ENCODE measurements at regions not wholly inside any gene's neighbourhood (a gene's known extent, or its start where the extent isn't known, plus 50 kb on each side); places are given as distances from the start of the nearest gene placed in this dataset.

DNA sequence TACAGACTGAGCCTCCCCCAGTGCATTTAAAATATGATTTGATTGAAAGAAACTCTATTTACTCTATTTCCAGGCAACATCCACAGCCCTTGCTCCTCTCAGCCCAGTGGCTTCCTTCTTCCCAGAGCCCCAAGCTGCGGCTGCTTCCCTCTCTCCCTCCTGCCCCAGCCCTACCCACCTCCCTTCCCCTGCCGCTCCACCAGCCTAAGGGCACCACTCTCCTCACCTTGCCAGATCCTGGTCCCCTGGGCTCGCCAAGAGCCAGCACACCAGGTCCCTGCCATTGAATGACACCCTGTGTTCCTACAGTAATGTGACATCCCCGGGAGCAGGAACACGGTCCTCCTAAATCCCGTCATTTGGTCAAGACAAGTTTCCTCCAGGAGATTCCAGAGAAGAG is 236.0 kb downstream of the RBFOX3 start:
- no peak for DNase-seq (ENCODE audit: low read depth in 2 of 3, low spot score in 2 of 3)

DNA sequence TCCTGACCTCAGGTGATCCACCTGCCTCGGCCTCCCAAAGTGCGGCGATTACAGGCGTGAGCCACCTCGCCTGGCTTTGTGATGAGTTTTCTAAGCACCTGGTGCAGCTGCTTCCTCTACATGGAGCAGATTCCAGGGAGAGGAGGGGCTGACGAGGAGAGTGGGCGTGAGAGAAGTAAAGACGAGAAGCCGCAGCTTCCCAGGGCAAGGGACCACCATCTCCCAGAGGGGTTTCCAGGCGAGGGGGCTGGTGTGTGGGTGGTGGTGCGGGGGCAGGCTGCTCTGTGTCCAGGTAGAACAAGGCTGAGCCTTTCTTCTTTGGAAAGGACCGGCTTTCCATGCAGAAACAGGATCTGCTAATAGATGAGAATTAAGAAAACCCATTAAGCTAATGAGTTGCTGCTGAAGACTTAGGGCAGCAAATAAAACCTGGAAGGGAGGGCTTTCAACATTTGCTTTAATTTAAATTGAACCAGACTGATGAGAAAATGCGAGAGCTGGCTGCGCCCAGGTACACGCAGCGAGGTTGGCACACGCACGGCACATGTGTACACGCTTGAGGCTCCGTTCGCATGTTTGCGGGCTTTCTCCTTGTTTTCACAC is 236.7 kb downstream of the RBFOX3 start:
- no peak for DNase-seq (ENCODE audit: low read depth in 2 of 3, low spot score in 2 of 3)

DNA sequence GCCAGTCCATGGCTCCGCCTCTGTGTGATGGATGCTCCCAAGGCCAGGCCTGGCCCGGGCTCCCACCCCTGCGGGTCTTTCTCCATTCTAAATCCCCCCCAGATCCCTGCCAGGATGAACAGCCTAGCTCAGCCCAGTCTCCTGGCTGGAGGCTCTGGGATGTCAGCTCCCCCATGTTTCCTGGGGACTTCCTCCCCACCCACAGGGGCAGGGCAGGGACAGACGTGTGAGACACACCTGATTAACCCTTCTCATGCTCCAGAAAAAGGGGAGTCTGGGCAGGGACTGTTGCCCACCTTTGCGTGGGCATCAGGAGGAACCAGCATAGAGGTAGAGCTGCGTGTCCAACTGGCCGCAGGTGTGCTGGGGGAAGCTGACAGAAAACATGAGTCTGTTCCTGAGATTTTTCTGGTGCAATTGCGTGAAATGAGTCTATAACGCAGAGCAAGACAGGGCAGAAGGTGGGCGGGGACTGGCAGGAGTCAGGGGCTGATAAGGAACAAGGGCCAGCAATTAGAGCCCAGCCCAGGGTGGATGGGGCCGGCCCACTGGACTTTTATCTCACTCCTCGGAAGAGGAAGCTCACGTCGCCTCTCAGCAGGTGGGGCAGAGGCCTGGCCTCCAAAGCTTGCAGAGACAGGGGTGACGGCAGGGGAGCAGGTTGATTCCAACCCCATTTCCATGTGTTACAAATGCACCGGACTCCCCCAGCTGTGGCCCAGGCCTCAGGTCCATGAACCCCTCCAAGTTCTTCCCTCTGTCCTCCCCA is 238.2 kb downstream of the RBFOX3 start:
- DNase-seq (ENCODE audit: low read depth in 2 of 3, low spot score in 2 of 3) = no peak

DNA sequence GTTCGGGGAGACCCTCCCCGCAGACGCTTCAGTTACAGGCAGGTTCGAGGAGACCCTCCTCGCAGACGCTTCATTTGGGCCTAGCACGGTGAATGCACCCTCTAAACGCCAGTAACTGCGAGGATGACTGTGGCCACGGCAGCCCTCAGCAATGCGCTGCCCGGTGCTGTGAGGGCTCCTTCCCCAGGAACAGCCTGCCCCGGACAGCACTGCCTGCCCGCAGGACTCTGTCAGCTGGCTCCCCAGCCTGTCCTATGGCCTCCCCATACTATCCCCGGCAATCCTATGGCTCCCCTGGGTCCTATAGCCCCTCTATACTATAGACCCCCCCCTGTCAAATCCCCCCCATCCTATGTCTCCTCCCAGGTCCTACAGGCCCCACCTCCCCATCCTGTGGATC is 238.9 kb downstream of the RBFOX3 start:
- no peak for DNase-seq (ENCODE audit: low read depth in 2 of 3, low spot score in 2 of 3)

DNA sequence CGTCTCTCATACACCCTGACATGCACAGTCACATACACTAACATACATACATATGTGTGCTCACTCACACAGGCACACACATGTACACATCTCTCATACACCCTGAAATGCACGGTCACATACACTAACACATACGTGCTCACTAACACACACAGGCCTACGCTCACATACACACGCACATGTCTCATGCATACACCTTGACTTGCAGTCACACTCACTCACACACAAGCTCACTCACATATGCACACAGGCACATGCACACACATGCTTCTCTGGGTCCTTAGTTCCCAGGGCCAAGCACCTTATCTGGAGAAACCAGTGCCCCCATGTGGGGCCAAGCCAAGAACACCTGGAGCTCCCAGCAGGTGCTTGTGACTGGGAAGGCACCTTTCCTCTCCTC is 240.3 kb downstream of the RBFOX3 start:
- no peak for DNase-seq (ENCODE audit: low read depth in 2 of 3, low spot score in 2 of 3)

DNA sequence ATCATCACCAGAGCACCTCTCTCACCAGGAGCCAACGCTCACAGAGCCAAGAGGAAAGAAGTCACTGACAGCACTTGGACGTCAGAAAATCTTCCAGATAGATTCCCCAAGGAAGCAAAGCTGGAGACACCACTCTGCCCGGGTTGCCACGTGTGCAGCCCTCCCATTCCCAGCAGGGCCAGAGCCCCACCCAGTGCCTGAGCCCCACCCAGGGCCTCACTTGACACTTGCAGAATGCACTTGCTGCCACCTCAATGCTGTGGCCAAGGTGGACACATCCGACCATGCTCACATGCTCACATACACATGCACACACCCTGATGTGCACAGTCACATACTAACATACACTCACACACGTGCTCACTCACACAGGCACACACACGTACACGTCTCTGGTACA is 240.7 kb downstream of the RBFOX3 start:
- no peak for DNase-seq (ENCODE audit: low read depth in 2 of 3, low spot score in 2 of 3)

DNA sequence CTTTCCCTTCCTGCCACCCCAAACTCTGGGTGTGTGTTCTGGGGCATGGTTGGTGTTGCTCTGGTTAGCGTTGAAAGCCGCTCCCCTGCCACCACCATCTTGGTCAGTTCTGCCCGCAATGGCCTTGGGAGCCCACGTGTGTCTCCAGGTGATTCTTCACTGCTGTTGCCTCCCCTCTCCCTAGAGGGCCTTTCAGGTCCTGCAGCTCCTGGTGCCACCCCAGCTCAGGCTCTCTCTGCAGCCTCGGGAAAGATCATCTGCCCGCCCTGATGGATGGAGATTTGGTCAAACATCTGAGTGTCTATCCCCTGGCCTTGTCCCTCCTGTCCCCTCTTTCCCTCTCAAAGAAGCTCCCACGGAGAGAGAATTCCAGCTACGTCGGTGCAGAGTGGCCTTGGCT is 241.3 kb downstream of the RBFOX3 start:
- DNase-seq (ENCODE audit: low read depth in 2 of 3, low spot score in 2 of 3) = no peak

DNA sequence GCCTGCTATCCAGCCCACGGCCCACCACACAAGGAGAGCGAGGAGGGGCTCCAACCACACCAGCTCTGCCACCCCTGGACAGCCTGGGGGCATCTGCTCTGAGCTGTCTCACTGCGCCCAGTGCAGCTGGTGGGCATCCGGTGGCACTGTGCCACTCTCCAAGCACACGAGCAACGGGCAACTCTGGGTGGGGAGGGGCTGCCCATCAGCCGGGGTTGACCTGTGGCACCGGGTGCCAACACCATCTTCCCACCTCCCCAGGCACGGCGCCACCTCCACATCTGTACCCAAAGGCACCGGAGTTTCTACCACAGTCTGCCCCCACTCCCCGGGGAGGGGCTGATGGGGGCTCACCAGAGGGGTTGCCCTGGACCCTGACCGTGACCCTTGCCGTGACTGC is 241.8 kb downstream of the RBFOX3 start:
- no peak for DNase-seq (ENCODE audit: low read depth in 2 of 3, low spot score in 2 of 3)

DNA sequence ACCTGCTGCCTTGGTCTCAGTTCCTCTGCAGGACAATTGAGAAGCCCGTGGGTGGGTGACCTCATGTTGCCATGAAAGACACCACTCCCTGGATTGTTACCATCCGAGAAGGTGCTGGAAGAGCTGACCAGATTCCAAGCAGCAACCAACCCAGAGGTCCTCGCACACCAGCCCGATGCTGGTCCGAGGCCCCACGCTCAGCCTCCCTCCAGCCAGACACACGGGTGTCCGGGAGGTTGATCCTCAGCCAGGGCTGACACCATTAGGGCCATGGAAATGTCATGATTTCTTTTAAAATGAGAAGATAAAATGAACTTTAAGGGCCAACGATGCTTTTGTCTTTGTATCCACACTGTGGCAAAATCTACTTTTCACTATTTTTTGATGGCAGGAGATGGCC is 242.3 kb downstream of the RBFOX3 start:
- DNase-seq (ENCODE audit: low read depth in 2 of 3, low spot score in 2 of 3) = no peak

DNA sequence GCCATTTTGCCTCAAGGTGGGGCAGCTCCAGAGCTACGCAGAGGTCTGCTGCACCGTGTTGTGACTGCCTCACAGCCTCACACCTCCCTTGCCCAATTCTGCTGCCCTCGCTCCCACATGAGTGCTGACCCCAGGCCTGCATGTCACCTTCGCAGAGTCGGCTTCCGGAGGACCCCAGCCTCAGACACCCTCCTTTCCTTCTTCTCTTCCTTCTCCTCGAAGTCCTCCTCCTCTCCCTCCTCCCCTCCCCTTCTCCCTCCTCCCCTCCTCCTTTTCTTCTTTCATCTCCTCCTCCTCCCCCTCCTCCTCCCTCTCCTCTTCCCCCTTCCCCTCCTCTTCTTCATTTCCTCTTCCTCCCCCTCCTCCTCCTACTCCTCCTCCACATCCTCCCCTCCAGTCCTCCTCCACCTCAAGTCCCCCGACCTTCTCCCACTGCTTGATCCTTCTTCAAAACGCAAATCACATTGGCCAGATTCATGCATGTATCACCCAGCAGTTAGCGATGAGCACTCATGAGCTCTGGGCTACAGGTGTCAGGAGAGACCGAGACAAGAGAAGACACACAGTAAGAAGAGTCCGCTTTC is 243.8 kb downstream of the RBFOX3 start:
- no peak for DNase-seq (ENCODE audit: low read depth in 2 of 3, low spot score in 2 of 3)

DNA sequence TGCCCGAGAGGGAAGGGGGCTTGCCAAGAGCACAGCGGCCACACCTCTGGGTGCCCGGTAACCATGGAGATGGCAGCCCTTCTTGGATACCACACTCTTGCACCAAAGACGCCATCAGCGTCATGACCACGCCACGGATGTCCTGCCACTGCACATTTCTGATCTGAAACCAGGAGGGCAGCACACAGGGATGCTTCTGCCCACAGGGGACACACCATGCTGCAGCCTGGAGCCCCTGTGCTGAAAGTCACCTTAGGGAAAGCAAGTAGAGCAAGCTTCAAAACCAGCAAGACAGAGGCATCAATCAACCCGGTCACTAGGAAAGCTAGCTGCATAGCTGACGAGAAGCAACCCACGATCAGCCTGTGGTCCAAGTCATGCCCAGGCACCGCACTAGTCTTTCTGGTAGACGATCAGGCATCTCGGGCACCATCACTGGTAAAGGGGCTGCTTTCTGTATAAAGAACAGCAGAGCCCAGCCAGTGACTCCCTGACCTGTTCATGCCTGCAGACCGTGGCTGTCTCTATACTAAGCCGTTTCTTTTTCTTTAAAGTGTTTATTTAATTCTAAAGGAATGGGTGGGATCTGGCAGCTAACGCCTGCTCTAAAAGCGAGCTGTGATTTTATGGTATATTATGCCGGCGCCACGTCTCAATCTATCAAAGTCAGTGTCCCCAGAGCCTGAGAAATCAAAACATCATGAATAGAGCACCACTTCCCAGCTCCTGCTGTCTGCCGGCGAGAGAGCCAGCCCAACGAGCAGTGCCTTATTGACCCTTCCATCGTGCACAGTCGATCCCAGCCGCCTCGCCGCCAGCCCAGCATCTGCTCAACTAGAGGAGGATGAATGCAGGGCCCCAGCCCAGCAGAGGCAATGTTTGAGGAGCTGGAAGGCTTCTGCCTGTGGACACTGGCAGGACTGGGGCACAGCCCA is 244.7 kb downstream of the RBFOX3 start:
- no peak for DNase-seq (ENCODE audit: low read depth in 2 of 3, low spot score in 2 of 3)

DNA sequence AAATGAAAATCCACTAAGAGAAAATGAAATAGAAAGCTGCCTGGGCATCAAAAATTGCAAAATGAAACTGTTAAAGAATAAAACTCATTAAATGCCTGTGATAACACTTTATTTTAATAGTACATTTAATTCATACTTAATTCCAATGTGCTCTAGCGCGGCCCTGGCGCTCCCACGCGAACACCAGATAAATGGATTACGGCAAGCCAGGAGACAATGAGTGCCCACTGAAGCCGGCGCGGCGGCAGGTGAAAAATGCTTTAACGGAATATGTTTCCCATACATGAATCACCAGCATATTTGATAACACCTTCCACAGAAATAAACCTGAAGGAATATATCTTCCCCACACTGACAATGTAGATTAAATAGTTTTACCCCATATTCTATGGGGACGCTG is 245.5 kb downstream of the RBFOX3 start:
- DNase-seq (ENCODE audit: low read depth in 2 of 3, low spot score in 2 of 3) = no peak

DNA sequence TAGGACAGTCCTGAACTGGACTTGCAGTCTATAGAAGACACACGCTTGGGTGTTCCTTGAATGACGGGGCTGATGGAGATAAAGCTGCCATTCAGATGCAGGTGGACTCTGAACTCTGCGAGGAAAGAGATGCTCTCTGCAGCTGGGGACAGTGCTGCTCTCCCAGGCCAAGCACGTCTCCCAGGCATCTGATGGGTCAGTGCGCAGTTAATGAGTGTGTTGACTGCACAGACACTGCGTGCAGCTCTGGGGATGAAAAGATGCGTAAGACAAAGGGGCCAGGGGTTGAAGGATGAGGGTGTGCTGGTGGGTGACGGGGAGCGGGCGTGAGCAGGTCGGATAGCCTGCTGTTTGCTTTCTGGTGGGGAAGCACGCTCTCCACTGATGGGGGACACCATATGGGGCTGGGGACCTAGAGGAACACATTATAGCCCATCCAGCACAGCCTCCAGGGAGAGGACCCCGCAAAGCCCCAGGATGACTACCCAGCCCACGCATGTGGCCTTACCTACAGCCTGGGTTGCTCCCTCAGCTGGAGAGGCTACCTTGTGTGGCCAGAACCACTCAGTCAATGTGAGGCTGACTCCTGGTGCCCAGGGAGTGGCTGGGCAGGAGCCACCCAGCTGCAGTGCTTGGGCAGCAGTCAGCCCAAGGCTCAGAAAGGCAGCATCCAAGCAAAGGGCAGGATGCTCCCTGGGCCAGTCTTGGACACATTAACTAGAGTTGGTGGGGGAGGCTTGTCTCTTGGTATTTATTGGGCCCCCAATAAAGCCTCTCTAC is 246.3 kb downstream of the RBFOX3 start:
- DNase-seq (ENCODE audit: low read depth in 2 of 3, low spot score in 2 of 3) = no peak

DNA sequence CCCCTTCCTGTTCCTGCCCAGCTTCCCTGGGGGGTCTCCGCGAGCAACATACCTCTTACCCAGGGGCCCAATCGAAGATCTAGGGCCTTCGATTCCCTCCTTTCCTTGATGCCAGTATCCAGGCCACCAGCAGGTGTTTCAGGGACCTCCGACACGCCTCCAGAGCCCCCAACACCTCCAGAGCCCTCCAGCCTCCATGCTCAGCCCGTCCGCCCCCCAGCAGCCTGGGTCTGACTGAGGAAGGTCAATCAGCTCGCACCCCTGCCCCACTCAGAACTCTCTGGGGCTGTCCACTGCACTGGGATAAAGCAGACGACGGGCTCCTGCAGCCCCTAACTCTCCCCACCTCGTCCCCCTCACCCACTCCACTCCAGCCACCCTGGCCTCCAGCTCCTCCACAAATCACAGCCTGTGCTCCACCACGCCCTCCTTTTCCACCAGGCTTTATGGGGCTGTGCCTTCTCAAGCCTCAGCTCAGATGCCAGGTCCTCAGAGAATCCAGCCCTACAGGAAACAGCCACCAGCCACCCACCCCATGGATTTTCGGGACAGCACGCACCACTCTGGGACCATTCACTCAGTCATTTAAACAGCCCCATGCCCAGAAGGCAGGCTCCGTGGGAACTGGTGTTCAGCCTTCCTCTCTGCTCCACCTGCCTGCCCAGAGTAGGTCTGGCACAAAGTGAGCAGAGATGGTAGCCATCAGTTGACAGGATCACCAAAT is 247.1 kb downstream of the RBFOX3 start:
- no peak for DNase-seq (ENCODE audit: low read depth in 2 of 3, low spot score in 2 of 3)

DNA sequence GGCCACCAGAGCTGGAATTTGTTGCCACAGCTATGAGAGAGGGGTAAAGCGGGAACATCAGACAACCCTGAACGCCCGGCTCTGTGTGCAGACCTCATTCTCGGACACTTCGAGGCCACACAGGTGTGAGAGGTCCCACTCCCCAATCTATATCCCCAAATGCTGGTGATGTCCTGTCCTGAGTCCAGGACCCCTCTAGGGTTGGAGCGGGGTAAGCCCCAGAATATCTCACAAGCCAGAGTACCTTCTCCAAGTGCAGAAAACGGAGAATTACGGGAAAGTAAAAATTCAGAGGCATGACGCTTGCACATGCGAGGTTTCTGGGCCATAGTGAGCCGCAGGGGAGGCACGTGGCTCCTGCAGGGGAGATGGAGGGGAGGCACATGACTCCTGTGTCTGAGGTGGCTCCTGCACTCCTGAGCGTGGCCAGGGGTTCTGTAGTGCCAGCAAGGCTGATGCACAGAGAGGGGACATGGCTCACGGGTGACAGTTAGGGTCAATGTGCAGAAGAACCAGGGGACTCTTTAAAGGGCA is 248.0 kb downstream of the RBFOX3 start:
- DNase-seq (ENCODE audit: low read depth in 2 of 3, low spot score in 2 of 3) = no peak

DNA sequence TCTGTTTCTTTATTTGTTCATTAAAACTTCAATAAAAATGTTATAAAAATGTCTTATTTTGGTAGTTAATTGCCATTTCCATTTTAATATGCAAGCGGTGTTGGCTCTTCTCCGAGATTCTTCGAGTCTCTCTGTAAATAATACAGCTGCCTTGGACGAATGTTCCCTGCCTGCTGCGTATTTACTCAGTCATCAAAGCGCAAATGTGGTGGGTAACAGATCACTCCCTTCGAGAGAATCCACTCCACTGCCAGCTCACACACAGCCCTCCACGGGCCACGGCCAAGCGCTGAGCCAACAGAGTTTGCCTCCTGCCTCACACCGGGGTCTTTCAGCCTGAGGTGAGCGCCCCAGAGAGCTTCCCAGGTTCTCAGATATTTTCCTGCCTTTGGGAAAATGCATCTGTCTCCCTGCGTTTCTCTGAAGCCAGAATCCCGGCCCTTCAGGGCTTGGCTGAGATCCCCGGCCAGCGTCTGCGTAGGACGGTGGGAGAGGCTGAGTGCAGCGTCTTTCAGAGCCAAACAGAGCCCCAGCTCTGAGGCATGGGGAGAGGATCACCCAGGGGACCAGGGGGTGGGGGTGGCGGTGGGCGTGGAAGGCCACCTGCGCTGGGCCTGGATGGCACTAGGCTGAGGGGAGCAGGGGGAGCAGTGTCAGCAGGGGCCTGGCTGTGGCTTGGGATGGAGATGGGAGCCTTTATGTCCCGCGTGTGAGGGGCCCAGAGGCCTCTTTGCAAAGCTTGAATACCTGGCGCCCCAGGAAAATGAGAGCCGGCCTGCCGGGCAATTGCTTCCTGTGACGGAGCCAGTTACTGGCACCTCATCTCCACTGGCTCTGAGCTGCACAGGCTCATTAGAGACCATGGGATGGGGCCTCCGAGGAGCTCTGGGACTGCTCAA is 248.7 kb downstream of the RBFOX3 start:
- no peak for DNase-seq (ENCODE audit: low read depth in 2 of 3, low spot score in 2 of 3)

DNA sequence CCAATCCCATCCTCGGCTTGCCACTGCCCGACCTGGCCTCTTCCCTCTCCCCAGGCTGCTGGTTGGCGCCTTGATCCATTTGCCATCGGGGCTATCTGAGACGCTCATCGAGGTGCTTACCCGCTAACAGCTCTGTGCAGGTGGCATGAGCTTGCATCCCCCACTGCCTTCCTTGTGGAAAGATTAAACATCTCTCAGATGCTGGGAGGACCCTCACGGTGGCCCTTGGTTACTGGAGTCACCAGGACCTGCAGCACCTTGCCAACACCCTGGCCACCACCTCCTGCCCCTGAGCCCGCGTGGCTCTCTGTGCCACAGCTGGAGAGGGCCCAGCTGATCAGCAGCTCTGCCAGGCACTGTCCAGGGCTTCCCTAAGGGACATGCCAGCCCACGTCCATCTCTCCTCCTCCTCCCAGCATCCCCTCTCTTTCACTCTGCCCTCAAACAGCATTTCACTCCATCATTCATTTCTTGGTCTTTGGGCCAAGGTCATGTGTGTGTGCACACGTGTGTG is 249.6 kb downstream of the RBFOX3 start:
- no peak for DNase-seq (ENCODE audit: low read depth in 2 of 3, low spot score in 2 of 3)

DNA sequence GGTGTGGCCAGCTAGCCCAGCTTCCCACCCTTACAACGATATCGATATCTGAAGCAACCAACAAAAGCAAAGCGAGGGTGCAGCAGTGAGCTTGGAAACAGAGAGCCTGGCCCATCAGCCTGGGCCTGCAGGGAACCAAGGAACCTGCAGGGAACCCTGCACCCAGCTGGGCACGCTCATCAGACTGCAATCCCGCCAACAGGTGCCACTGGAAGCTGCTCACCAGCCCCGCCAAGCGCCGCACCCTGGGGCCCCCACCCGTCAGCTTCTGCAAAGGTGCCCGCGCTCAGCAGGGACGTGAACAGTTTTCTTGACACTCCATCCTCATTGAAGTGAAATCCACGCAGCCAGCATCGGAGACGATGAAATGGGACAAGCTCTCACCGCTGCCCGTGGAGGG is 250.7 kb downstream of the RBFOX3 start:
- no peak for DNase-seq (ENCODE audit: low read depth in 2 of 3, low spot score in 2 of 3)

Data from activated CD8-positive, alpha-beta memory T cell treated with anti-CD3 and anti-CD28 coated beads for 48 hours (primary cell).